MM.1S (cell line): ENCODE measurements at regions not wholly inside any gene's neighbourhood (a gene's known extent, or its start where the extent isn't known, plus 50 kb on each side); places are given as distances from the start of the nearest gene placed in this dataset.

ENCODE experiments used
- CTCF ChIP-seq: fragments of 300-600 bp; sonication (generic); IDR thresholded peaks from 2 replicates; pipeline ENCODE4 v1.5.1; 2016; ENCODE audit warnings: antibody characterized with exemption, low read length, mixed read lengths
- EZH2phosphoT487 ChIP-seq: fragments of 300-600 bp; sonication (generic); IDR thresholded peaks from 2 replicates; pipeline ENCODE4 v1.6.1; 2018; ENCODE audit warnings: antibody characterized with exemption, low read length

GRCh38 chr10:33871061-33871956, 536.8 kb upstream of the NRP1 start:
- TF ChIP-seq CTCF, result no peak
- TF ChIP-seq EZH2phosphoT487, result no peak
